NCI-H524 treated with DMSO at 0.1 percent for 48 hours (cell line): ENCODE measurements at regions not wholly inside any gene's neighbourhood (a gene's known extent, or its start where the extent isn't known, plus 50 kb on each side); places are given as distances from the start of the nearest gene placed in this dataset.

Experiments
- DNase-seq: peaks from one replicate; lab custom pipeline; 2025; lab: John Stamatoyannopoulos, UW

- DNase-seq, result no peak
These were observed 126.7 kb upstream of the FOXF1 start for GRCh38 chr16:86383488-86384262.

GRCh38 chr16:86384263-86384649 lies 126.1 kb upstream of the FOXF1 start:
- no peak for DNase-seq

- no peak for DNase-seq
These were observed 125.3 kb upstream of the FOXF1 start for GRCh38 chr16:86384980-86385379.

GRCh38 chr16:86387468-86388440 lies 122.6 kb upstream of the FOXF1 start:
- DNase-seq, result no peak

- DNase-seq, result no peak
These were observed 121.4 kb upstream of the FOXF1 start for GRCh38 chr16:86388976-86389375.

- no peak for DNase-seq
These were observed 120.6 kb upstream of the FOXF1 start for GRCh38 chr16:86389566-86390328.

GRCh38 chr16:86390335-86390734 lies 120.0 kb upstream of the FOXF1 start:
- no peak for DNase-seq

GRCh38 chr16:86391486-86391885 lies 118.8 kb upstream of the FOXF1 start:
- DNase-seq, result no peak

GRCh38 chr16:86391984-86392383 lies 118.3 kb upstream of the FOXF1 start:
- no peak for DNase-seq

GRCh38 chr16:86392436-86393152 lies 117.7 kb upstream of the FOXF1 start:
- no peak for DNase-seq

- no peak for DNase-seq
These were observed 116.3 kb upstream of the FOXF1 start for GRCh38 chr16:86393907-86394626.

GRCh38 chr16:86395477-86395876 lies 114.8 kb upstream of the FOXF1 start:
- DNase-seq, result no peak

GRCh38 chr16:86396422-86396821 lies 113.9 kb upstream of the FOXF1 start:
- no peak for DNase-seq

- DNase-seq, result no peak
These were observed 113.4 kb upstream of the FOXF1 start for GRCh38 chr16:86396901-86397311.

GRCh38 chr16:86398201-86398600 lies 112.1 kb upstream of the FOXF1 start:
- no peak for DNase-seq

GRCh38 chr16:86398622-86399021 lies 111.7 kb upstream of the FOXF1 start:
- no peak for DNase-seq

GRCh38 chr16:86401126-86401525 lies 109.2 kb upstream of the FOXF1 start:
- DNase-seq, result no peak

- no peak for DNase-seq
These were observed 107.2 kb upstream of the FOXF1 start for GRCh38 chr16:86403085-86403484.

GRCh38 chr16:86403541-86404163 lies 106.7 kb upstream of the FOXF1 start:
- DNase-seq, result no peak

- no peak for DNase-seq
These were observed 105.6 kb upstream of the FOXF1 start for GRCh38 chr16:86404678-86405077.
